ENCODE measurements at regions not wholly inside any gene's neighbourhood (a gene's known extent, or its start where the extent isn't known, plus 50 kb on each side); places are given as distances from the start of the nearest gene placed in this dataset.

- no peak for DNase-seq (ENCODE audit: low read depth)
- TF ChIP-seq, protein P1, sequence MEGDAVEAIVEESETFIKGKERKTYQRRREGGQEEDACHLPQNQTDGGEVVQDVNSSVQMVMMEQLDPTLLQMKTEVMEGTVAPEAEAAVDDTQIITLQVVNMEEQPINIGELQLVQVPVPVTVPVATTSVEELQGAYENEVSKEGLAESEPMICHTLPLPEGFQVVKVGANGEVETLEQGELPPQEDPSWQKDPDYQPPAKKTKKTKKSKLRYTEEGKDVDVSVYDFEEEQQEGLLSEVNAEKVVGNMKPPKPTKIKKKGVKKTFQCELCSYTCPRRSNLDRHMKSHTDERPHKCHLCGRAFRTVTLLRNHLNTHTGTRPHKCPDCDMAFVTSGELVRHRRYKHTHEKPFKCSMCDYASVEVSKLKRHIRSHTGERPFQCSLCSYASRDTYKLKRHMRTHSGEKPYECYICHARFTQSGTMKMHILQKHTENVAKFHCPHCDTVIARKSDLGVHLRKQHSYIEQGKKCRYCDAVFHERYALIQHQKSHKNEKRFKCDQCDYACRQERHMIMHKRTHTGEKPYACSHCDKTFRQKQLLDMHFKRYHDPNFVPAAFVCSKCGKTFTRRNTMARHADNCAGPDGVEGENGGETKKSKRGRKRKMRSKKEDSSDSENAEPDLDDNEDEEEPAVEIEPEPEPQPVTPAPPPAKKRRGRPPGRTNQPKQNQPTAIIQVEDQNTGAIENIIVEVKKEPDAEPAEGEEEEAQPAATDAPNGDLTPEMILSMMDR (IDR thresholded peaks at IDR 0.05; ENCODE audit: insufficient read depth, low read depth, low read length, missing control alignments), result no peak
- H3K4me3 ChIP-seq (ENCODE audit: low read depth, low read length), result no peak overlapping the region
Observed at GRCh38 chr2:38446418-38446817, 69.3 kb upstream of the ATL2 start.

GRCh38 chr2:38444247-38444646 is 67.2 kb upstream of the ATL2 start:
- no peak for DNase-seq (ENCODE audit: low read depth)
- H3K4me3 ChIP-seq (ENCODE audit: low read depth, low read length), result no peak overlapping the region
- TF ChIP-seq, protein P1 (IDR thresholded peaks at IDR 0.05; ENCODE audit: insufficient read depth, low read depth, low read length, missing control alignments), result no peak

GRCh38 chr2:38442643-38443541 is 65.8 kb upstream of the ATL2 start:
- no peak overlapping the region for H3K4me3 ChIP-seq (ENCODE audit: low read depth, low read length)
- no peak for DNase-seq (ENCODE audit: low read depth)
- TF ChIP-seq, protein P1 (IDR thresholded peaks at IDR 0.05; ENCODE audit: insufficient read depth, low read depth, low read length, missing control alignments), result no peak

DNA sequence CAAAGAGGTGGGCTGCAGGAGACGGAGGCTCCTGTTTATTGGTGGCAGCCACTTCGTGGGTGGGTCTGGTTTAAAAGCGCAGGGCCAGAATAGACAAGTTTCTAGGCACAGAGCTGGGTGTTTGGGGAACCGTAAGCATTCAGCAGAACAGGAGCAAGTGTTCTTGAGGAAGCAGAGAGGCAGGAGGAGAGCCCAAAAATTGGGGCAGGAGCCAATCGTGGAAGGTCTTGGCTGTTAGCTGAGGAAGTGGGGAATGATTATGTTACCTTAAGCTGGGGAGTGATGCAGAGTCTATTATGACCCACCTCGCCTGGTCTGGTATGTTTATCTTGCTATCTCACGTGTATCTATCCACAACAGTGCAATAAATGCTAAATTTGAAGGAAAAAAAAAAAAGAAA is 64.3 kb upstream of the ATL2 start:
- H3K4me3 ChIP-seq (ENCODE audit: low read depth, low read length), result no peak overlapping the region
- TF ChIP-seq, protein P1 (IDR thresholded peaks at IDR 0.05; ENCODE audit: insufficient read depth, low read depth, low read length, missing control alignments), result no peak
- DNase-seq (ENCODE audit: low read depth), result no peak

- TF ChIP-seq, protein P1 (IDR thresholded peaks at IDR 0.05; ENCODE audit: insufficient read depth, low read depth, low read length, missing control alignments), result no peak
- no peak overlapping the region for H3K4me3 ChIP-seq (ENCODE audit: low read depth, low read length)
- DNase-seq (ENCODE audit: low read depth), result no peak
Observed at GRCh38 chr2:38440655-38441054, 63.6 kb upstream of the ATL2 start.

GRCh38 chr2:38439863-38440262 is 62.8 kb upstream of the ATL2 start:
- TF ChIP-seq, protein P1 (IDR thresholded peaks at IDR 0.05; ENCODE audit: insufficient read depth, low read depth, low read length, missing control alignments), result no peak
- no peak overlapping the region for H3K4me3 ChIP-seq (ENCODE audit: low read depth, low read length)
- no peak for DNase-seq (ENCODE audit: low read depth)
